WTC11 (cell line): ENCODE measurements at regions not wholly inside any gene's neighbourhood (a gene's known extent, or its start where the extent isn't known, plus 50 kb on each side); places are given as distances from the start of the nearest gene placed in this dataset.

Experiments used
- CREM ChIP-seq: sonication (generic); formaldehyde crosslinking; IDR thresholded peaks from 2 replicates; pipeline ENCODE4 v1.8.1; 2022; ENCODE audit warnings: mild to moderate bottlenecking, missing genetic modification reagents, moderate library complexity
- SMAD4 ChIP-seq: sonication (generic); formaldehyde crosslinking; IDR thresholded peaks from 2 replicates; pipeline ENCODE4 v1.8.0; 2022; ENCODE audit warnings: mild to moderate bottlenecking, missing genetic modification reagents
- ZNF121 ChIP-seq: sonication (generic); formaldehyde crosslinking; IDR thresholded peaks from 2 replicates; pipeline ENCODE4 v1.8.0; 2023; ENCODE audit warnings: missing genetic modification reagents
- ZNF423 ChIP-seq: fragments of 250-450 bp; sonication (Bioruptor Pico); IDR thresholded peaks from 2 replicates; pipeline ENCODE4 v2.1.2; 2022; ENCODE audit warnings: mild to moderate bottlenecking, moderate library complexity

- no peak for TF ChIP-seq CREM
- TF ChIP-seq ZNF423 (CRISPR knock-in tag), result no peak
- TF ChIP-seq SMAD4 (CRISPR knock-in tag), result no peak
- no peak for TF ChIP-seq ZNF121 (CRISPR knock-in tag)
Observed at GRCh38 chr18:55953326-55953725, 365.3 kb upstream of the TCF4 start.
